Transverse colon (tissue), 3 donors: ENCODE measurements at regions not wholly inside any gene's neighbourhood (a gene's known extent, or its start where the extent isn't known, plus 50 kb on each side); places are given as distances from the start of the nearest gene placed in this dataset.

Experiments used
- POLR2A ChIP-seq: fragments of 450-650 bp; IDR thresholded peaks from one replicate; pipeline ENCODE4 v1.6.1; 2016; ENCODE audit warnings: antibody characterized with exemption, mild to moderate bottlenecking, moderate library complexity
- TF ChIP-seq, protein P1 (sequence below), 5 experiments: fragments of 200-600 bp in 3 of 5; fragments of 450-650 bp in 2 of 5; sonication (generic) in 3 of 5; IDR thresholded peaks; 1 replicate in 2 of 5; 2 replicates in 3 of 5; pipeline ENCODE4 v1.5.1; 2016 to 2017; ENCODE audit warnings: antibody characterized with exemption in 5 of 5, inconsistent platforms in 3 of 5, mild to moderate bottlenecking in 2 of 5, moderate library complexity in 1 of 5

DNA sequence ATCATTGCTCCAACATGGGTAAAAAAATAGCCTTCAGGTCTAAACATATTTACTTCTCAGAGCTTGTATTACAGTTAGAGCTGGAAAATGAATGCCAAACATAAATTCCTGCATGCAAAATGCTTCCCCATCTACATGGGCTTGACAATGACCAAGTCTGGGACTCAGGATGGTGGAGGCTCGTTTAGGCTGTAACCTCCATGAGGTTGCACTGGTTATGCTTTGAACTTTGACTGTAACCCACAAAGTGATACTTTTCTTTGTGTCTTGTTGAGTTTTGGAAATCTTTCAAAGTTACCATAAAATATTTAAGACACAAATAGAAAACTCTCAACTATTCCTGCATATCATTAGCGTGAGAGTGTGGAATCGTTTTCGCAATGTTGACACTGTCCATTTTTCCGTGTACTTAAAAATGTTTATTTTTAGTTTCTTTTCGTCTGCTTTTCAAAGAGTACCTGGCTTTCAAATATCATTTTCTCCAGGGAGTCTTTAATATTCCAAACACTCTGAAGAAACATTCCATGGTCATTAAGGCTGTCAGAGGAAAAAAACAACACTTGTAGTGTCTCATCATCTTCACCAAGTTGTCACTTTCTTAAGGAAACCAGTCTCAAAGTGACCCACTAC is 487.8 kb downstream of the ENC1 start:
- TF ChIP-seq, protein P1, sequence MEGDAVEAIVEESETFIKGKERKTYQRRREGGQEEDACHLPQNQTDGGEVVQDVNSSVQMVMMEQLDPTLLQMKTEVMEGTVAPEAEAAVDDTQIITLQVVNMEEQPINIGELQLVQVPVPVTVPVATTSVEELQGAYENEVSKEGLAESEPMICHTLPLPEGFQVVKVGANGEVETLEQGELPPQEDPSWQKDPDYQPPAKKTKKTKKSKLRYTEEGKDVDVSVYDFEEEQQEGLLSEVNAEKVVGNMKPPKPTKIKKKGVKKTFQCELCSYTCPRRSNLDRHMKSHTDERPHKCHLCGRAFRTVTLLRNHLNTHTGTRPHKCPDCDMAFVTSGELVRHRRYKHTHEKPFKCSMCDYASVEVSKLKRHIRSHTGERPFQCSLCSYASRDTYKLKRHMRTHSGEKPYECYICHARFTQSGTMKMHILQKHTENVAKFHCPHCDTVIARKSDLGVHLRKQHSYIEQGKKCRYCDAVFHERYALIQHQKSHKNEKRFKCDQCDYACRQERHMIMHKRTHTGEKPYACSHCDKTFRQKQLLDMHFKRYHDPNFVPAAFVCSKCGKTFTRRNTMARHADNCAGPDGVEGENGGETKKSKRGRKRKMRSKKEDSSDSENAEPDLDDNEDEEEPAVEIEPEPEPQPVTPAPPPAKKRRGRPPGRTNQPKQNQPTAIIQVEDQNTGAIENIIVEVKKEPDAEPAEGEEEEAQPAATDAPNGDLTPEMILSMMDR (IDR thresholded peaks at IDR 0.05), result no peak
- no peak for TF ChIP-seq POLR2A
